Bronchial epithelial cell (primary cell): ENCODE measurements at regions not wholly inside any gene's neighbourhood (a gene's known extent, or its start where the extent isn't known, plus 50 kb on each side); places are given as distances from the start of the nearest gene placed in this dataset.
A peak's percentile ranks its signal among the peaks of the same experiment; 100 is the strongest.

Experiments
- DNase-seq: peaks from one replicate; pipeline ENCODE4 v3.0.0-alpha.2; 2010; ENCODE audit warnings: low read depth
- FAIRE-seq: peaks from 2 replicates; lab custom pipeline; 2011; peaks lifted over from hg19 to GRCh38; lab: Jason Lieb, UNC
- H3K27me3 ChIP-seq: 2 replicates; pipeline ENCODE4 v1.5.1; 2011; ENCODE audit warnings: low read length; ENCODE audit not compliant: control insufficient read depth, insufficient read depth
- H3K36me3 ChIP-seq: 2 replicates; pipeline ENCODE4 v1.5.1; 2011; ENCODE audit warnings: low read length; ENCODE audit not compliant: control insufficient read depth, insufficient read depth
- H3K4me3 ChIP-seq: 2 replicates; pipeline ENCODE4 v1.5.1; 2011; ENCODE audit warnings: mild to moderate bottlenecking, low read depth, low read length, control low read depth
- TF ChIP-seq, protein P1 (sequence below): IDR thresholded peaks from 2 replicates; pipeline ENCODE4 v1.5.1; 2011; ENCODE audit warnings: mild to moderate bottlenecking, moderate library complexity, low read length, control low read depth, inconsistent platforms; ENCODE audit not compliant: insufficient read depth, severe bottlenecking

DNA sequence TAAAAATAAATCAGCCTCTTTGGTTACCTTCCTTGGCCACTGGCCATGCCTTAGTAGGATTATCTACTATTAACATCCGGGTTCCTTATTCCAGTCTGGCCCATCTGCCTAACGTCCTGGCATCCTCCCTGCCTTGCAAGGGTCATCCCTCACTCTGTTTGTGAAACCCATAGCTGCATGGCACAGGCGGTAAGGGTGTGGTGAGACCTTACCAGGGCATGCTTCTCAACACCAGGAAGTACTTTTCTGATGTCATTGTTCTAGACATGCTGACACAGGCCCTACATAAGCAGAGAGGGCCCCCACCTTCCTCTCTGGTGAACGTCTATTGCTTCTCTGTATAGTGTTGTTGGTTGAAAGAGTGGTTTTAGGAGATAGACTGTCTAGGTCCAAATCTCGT, 296.8 kb upstream of the SPRED2 start:
- H3K36me3 ChIP-seq, result no peaks in the 10 kb centered on the region
- TF ChIP-seq, protein P1, sequence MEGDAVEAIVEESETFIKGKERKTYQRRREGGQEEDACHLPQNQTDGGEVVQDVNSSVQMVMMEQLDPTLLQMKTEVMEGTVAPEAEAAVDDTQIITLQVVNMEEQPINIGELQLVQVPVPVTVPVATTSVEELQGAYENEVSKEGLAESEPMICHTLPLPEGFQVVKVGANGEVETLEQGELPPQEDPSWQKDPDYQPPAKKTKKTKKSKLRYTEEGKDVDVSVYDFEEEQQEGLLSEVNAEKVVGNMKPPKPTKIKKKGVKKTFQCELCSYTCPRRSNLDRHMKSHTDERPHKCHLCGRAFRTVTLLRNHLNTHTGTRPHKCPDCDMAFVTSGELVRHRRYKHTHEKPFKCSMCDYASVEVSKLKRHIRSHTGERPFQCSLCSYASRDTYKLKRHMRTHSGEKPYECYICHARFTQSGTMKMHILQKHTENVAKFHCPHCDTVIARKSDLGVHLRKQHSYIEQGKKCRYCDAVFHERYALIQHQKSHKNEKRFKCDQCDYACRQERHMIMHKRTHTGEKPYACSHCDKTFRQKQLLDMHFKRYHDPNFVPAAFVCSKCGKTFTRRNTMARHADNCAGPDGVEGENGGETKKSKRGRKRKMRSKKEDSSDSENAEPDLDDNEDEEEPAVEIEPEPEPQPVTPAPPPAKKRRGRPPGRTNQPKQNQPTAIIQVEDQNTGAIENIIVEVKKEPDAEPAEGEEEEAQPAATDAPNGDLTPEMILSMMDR, result no peak
- FAIRE-seq (peak; percentile 95), DNase-seq (peak; percentile 95)
- H3K27me3 ChIP-seq, result no peaks in the 10 kb centered on the region
- H3K4me3 ChIP-seq, result no peak overlapping the region

DNA sequence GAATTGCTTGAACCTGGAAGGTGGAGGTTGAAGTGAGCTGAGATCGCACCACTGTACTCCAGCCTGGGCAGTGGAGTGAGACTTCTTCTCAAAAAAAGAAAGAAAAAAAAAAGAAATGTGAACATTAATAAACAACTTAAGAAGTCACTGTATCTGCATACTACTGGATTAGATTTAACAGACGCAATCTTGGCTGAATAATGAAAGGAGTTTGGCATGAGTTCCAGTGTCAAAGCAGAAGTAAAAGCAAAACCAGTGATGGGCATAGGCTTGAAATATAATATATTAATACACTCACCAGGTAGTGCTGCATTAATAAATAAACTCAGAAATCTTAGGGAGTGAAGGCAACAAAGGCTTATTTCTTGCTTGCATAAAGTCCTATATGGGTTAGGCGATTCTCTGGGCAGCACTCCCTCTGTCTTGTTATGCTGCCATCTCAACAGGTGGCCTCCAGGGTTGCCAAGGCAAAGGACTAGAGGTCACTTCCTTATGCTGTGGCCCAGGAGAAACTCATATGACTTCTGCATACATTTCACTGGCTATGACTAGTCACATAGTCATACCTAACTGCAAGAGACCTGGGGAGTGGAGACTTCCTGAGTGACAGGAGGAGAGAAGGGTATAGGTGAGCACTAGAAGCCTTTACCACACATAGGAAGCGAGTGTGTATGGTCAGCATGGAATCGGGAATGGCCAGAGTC, 296.2 kb upstream of the SPRED2 start:
- TF ChIP-seq, protein P1, result peak; percentile 8
- FAIRE-seq (peak; percentile 32), DNase-seq (peak; percentile 98)

DNA sequence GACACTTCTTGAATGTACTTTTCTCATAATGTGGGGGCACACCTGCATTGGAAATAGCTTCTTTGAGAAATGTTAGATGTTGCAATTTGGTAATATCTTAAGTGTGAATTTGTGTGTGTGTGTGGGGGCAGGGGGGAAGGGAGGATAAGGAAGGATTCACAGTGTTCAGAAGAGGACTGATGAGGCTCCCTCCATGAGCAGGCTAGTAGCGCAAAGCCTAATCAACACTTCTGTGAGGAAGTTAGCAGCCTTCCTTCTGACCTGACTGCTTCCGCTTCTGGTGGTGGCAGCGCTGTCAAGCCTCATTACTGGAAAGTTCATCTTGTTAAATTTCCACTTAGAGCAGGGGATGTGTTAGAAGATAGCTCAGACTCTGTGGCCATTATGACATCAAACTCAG, 295.4 kb upstream of the SPRED2 start:
- Histone ChIP-seq H3K27me3 (no peaks in the 10 kb centered on the region), H3K36me3 (no peaks in the 10 kb centered on the region), H3K4me3 (no peak overlapping the region)
- FAIRE-seq (peak; percentile 86), DNase-seq (no peak)
- TF ChIP-seq, protein P1, result no peak

More for the DNA sequence above, 296.2 kb upstream of the SPRED2 start:
- Histone ChIP-seq H3K36me3 (no peaks in the 10 kb centered on the region), H3K4me3 (no peak overlapping the region), H3K27me3 (no peaks in the 10 kb centered on the region)

DNA sequence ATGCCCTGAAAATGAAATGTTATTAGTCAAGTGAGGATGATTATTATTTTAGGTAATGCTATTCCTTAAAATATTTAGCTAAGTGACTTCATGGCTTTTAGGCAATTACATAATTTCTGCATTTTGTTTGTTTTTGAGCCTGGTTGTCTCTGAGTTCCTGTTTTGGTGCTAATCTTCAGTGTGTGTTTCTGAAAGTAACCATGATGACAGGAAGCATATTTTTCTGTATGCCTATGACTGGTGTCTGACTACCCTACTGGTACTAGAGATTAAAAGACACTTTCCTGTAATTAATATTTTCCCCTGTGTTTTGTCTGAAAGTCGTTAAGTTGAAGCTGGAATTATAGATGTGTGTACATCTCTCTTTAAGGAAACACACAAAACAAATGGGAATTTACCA, 295.0 kb upstream of the SPRED2 start:
- peak; percentile 15 for DNase-seq
- no peak overlapping the region for H3K4me3 ChIP-seq
- H3K27me3 ChIP-seq, result no peaks in the 10 kb centered on the region
- TF ChIP-seq, protein P1, result no peak
- no peak for FAIRE-seq
- no peaks in the 10 kb centered on the region for H3K36me3 ChIP-seq

GRCh38 chr2:65724752-65725151, 292.4 kb upstream of the SPRED2 start:
- peak; percentile 88 for DNase-seq
- TF ChIP-seq, protein P1, result no peak
- no peaks in the 10 kb centered on the region for H3K36me3 ChIP-seq
- FAIRE-seq, result no peak
- no peak overlapping the region for H3K4me3 ChIP-seq
- no peaks in the 10 kb centered on the region for H3K27me3 ChIP-seq

GRCh38 chr2:65724336-65724735, 291.9 kb upstream of the SPRED2 start:
- TF ChIP-seq, protein P1, result no peak
- no peak overlapping the region for H3K4me3 ChIP-seq
- peak; percentile 87 for FAIRE-seq

More at GRCh38 chr2:65724336-65724735, 291.9 kb upstream of the SPRED2 start:
- H3K36me3 ChIP-seq, result no peaks in the 10 kb centered on the region
- peak; percentile 50 for DNase-seq
- H3K27me3 ChIP-seq, result no peaks in the 10 kb centered on the region
